IMR-90 (cell line): ENCODE measurements at regions not wholly inside any gene's neighbourhood (a gene's known extent, or its start where the extent isn't known, plus 50 kb on each side); places are given as distances from the start of the nearest gene placed in this dataset.

Source experiments
- ATAC-seq: fragments of 200-7000 bp; cut with Tn5 transposase; 2 replicates; pipeline ENCODE4 v1.9.1; 2020; ENCODE audit warnings: low read depth, mild to moderate bottlenecking, moderate library complexity
- BruUV-seq: library from RNA; stranded (reverse); fragments of 400-500 nt; replicated peaks from 2 replicates; lab custom pipeline; 2021; lab: Mats Ljungman, UMichigan
- CTCF ChIA-PET: fragments of 300-600 bp; formaldehyde crosslinking; extraction: SDS; loops from one replicate; lab custom pipeline; 2021; ENCODE audit warnings: antibody characterized with exemption; lab: Yijun Ruan, JAX
- POLR2A ChIA-PET: fragments of 300-600 bp; sonication (Branson Sonifier 250); formaldehyde crosslinking; loops from one replicate; lab custom pipeline; 2022; ENCODE audit warnings: antibody characterized with exemption; ENCODE audit not compliant: unreplicated experiment; lab: Charles Lee
- DNase-seq: peaks from one replicate; pipeline ENCODE4 v3.0.0; 2013
- H2AFZ ChIP-seq: replicated peaks from 2 replicates; pipeline ENCODE3; 2013; ENCODE audit warnings: low read length, mild to moderate bottlenecking; ENCODE audit not compliant: poor library complexity
- H2AK5ac ChIP-seq: 2 replicates; pipeline ENCODE4 v1.6.1; 2013; ENCODE audit warnings: low read depth, low read length, inconsistent platforms
- H2AK9ac ChIP-seq: replicated peaks from 2 replicates; pipeline ENCODE3; 2013; ENCODE audit warnings: mild to moderate bottlenecking, low read depth, low read length, moderate library complexity; ENCODE audit not compliant: poor library complexity
- H2BK120ac ChIP-seq: 2 replicates; pipeline ENCODE4 v1.6.1; 2013; ENCODE audit warnings: low read depth, low read length, inconsistent platforms
- H2BK15ac ChIP-seq: 3 replicates; pipeline ENCODE4 v1.6.1; 2013; ENCODE audit warnings: low read depth, low read length, inconsistent platforms
- H2BK20ac ChIP-seq: 2 replicates; pipeline ENCODE4 v1.6.1; 2013; ENCODE audit warnings: low read depth, mild to moderate bottlenecking, inconsistent platforms, low read length, moderate library complexity
- H2BK5ac ChIP-seq: 2 replicates; pipeline ENCODE4 v1.6.1; 2013; ENCODE audit warnings: mild to moderate bottlenecking, low read depth, low read length, inconsistent platforms; ENCODE audit not compliant: poor library complexity, severe bottlenecking
- H3K14ac ChIP-seq: replicated peaks from 2 replicates; pipeline ENCODE4 v1.6.1; 2013; ENCODE audit warnings: low read depth, low read length, inconsistent platforms
- H3K18ac ChIP-seq: 2 replicates; pipeline ENCODE4 v1.6.1; 2013; ENCODE audit warnings: low read depth, low read length, control low read depth
- H3K23ac ChIP-seq: 2 replicates; pipeline ENCODE4 v1.6.1; 2013; ENCODE audit warnings: low read depth, low read length, inconsistent platforms
- H3K27ac ChIP-seq: 2 replicates; pipeline ENCODE4 v1.5.1; 2013; ENCODE audit warnings: mild to moderate bottlenecking, control low read depth, low read length; ENCODE audit not compliant: insufficient read depth
- H3K27me3 ChIP-seq: 2 replicates; pipeline ENCODE4 v1.6.1; 2013; ENCODE audit warnings: low read length; ENCODE audit not compliant: control insufficient read depth, insufficient read depth
- H3K36me3 ChIP-seq: 2 replicates; pipeline ENCODE4 v1.6.1; 2013; ENCODE audit warnings: low read length, mixed read lengths; ENCODE audit not compliant: control insufficient read depth, insufficient read depth
- H3K4ac ChIP-seq: 2 replicates; pipeline ENCODE4 v1.6.1; 2013; ENCODE audit warnings: low read depth, low read length, inconsistent platforms
- H3K4me1 ChIP-seq: 2 replicates; pipeline ENCODE4 v1.6.1; 2013; ENCODE audit warnings: low read length, mixed read lengths; ENCODE audit not compliant: control insufficient read depth, insufficient read depth
- H3K4me2 ChIP-seq: 2 replicates; pipeline ENCODE4 v1.6.1; 2013; ENCODE audit warnings: low read depth, mild to moderate bottlenecking, control low read depth, low read length, moderate library complexity
- H3K4me3 ChIP-seq: 2 replicates; pipeline ENCODE4 v1.5.1; 2013; ENCODE audit warnings: low read depth, mild to moderate bottlenecking, control low read depth, low read length, moderate library complexity; ENCODE audit not compliant: insufficient read depth
- H3K56ac ChIP-seq: 2 replicates; pipeline ENCODE4 v1.6.1; 2013; ENCODE audit warnings: low read length, inconsistent platforms; ENCODE audit not compliant: insufficient read depth; ENCODE audit errors: extremely low read depth
- H3K79me1 ChIP-seq, 2 experiments: 2 replicates each; pipeline ENCODE4 v1.6.1; 2013; ENCODE audit warnings: low read length in 2 of 2, inconsistent platforms in 1 of 2, low read depth in 1 of 2
- H3K9ac ChIP-seq: 2 replicates; pipeline ENCODE4 v1.6.1; 2013; ENCODE audit warnings: low read depth, low read length, control low read depth
- H3K9me1 ChIP-seq: 2 replicates; pipeline ENCODE4 v1.6.1; 2013; ENCODE audit warnings: low read length, inconsistent platforms; ENCODE audit not compliant: insufficient read depth
- H3K9me3 ChIP-seq: 2 replicates; pipeline ENCODE4 v1.6.1; 2013; ENCODE audit warnings: low read length; ENCODE audit not compliant: control insufficient read depth, insufficient read depth
- H4K20me1 ChIP-seq: 2 replicates; pipeline ENCODE4 v1.6.1; 2013; ENCODE audit warnings: low read length, inconsistent platforms; ENCODE audit not compliant: insufficient read depth
- H4K5ac ChIP-seq: 2 replicates; pipeline ENCODE4 v1.6.1; 2013; ENCODE audit warnings: mild to moderate bottlenecking, low read depth, low read length, control low read depth
- H4K8ac ChIP-seq, 2 experiments: 2 replicates each; pipeline ENCODE4 v1.6.1; 2013; ENCODE audit warnings: low read depth in 2 of 2, low read length in 2 of 2, control low read depth in 1 of 2, inconsistent platforms in 1 of 2
- H4K91ac ChIP-seq: 2 replicates; pipeline ENCODE4 v1.6.1; 2013; ENCODE audit warnings: low read depth, low read length, inconsistent platforms; ENCODE audit not compliant: insufficient read depth
- CEBPB ChIP-seq: IDR thresholded peaks from 2 replicates; pipeline ENCODE4 v1.6.1; 2012; ENCODE audit warnings: low read depth, low read length, improper control_type of control experiment
- CTCF ChIP-seq: conservative IDR thresholded peaks from 2 replicates; pipeline ENCODE4 v1.5.1; 2012; ENCODE audit warnings: mild to moderate bottlenecking, low read depth, low read length, improper control_type of control experiment
- ELK1 ChIP-seq: fragments of 150-350 bp; IDR thresholded peaks from 2 replicates; pipeline ENCODE4 v1.6.1; 2016; ENCODE audit warnings: low read depth, mild to moderate bottlenecking, low read length, moderate library complexity, borderline replicate concordance
- FOS ChIP-seq: fragments of 150-350 bp; IDR thresholded peaks from 2 replicates; pipeline ENCODE4 v1.6.1; 2016; ENCODE audit warnings: low read depth, low read length
- MAFK ChIP-seq: IDR thresholded peaks from 2 replicates; pipeline ENCODE4 v1.6.1; 2012; ENCODE audit warnings: low read depth, low read length, improper control_type of control experiment
- MAZ ChIP-seq: IDR thresholded peaks from 2 replicates; pipeline ENCODE4 v1.6.1; 2012; ENCODE audit warnings: low read depth, mild to moderate bottlenecking, low read length, improper control_type of control experiment, moderate library complexity, borderline replicate concordance
- MXI1 ChIP-seq: IDR thresholded peaks from 2 replicates; pipeline ENCODE4 v1.6.1; 2012; ENCODE audit warnings: low read depth, mild to moderate bottlenecking, low read length, moderate library complexity, borderline replicate concordance
- NFE2L2 ChIP-seq: fragments of 150-350 bp; IDR thresholded peaks from 2 replicates; pipeline ENCODE4 v1.6.1; 2016; ENCODE audit warnings: low read depth, mild to moderate bottlenecking, low read length
- RAD21 ChIP-seq: IDR thresholded peaks from 2 replicates; pipeline ENCODE4 v1.6.1; 2012; ENCODE audit warnings: low read length, improper control_type of control experiment
- RCOR1 ChIP-seq: IDR thresholded peaks from 2 replicates; pipeline ENCODE4 v1.6.1; 2012; ENCODE audit warnings: mild to moderate bottlenecking, low read length, improper control_type of control experiment; ENCODE audit not compliant: insufficient replicate concordance
- SMC3 ChIP-seq: fragments of 150-350 bp; IDR thresholded peaks from 2 replicates; pipeline ENCODE4 v1.6.1; 2016; ENCODE audit warnings: low read depth, mild to moderate bottlenecking, antibody characterized with exemption, low read length, moderate library complexity
- WGBS, 2 experiments: methylation state at CpG; one replicate each; pipeline versions ENCODE4 v1.1.5 to v1.1.7; 2013; ENCODE audit warnings: missing lambda C conversion rate in 2 of 2; ENCODE audit not compliant: insufficient read length in 1 of 2; ENCODE audit errors: extremely low coverage in 2 of 2; 5-methylcytosine and 5-hydroxymethylcytosine counted together
- dilution Hi-C: fragments of 300-500 bp; cut with HindIII; formaldehyde crosslinking; loops from one replicate; pipeline ENCODE4 v1.14.3; 2018; ENCODE audit warnings: low sequenced_read_pairs; ENCODE audit not compliant: unreplicated experiment
- in situ Hi-C: fragments of 300-500 bp; cut with MboI; formaldehyde crosslinking; loops from 3 replicates; pipeline ENCODE4 v1.14.3; 2019; ENCODE audit warnings: low sequenced_read_pairs, inconsistent platforms, mixed read lengths
- intact Hi-C: fragments of 100-400 bp; cut with micrococcal nuclease; formaldehyde crosslinking; loops from 2 replicates; pipeline ENCODE4 v1.10.0; 2022
- TF ChIP-seq, protein P1 (sequence below): fragments of 150-350 bp; IDR thresholded peaks from 2 replicates; pipeline ENCODE4 v1.6.1; 2017; ENCODE audit warnings: mild to moderate bottlenecking, antibody characterized with exemption, low read length, low read depth

DNA sequence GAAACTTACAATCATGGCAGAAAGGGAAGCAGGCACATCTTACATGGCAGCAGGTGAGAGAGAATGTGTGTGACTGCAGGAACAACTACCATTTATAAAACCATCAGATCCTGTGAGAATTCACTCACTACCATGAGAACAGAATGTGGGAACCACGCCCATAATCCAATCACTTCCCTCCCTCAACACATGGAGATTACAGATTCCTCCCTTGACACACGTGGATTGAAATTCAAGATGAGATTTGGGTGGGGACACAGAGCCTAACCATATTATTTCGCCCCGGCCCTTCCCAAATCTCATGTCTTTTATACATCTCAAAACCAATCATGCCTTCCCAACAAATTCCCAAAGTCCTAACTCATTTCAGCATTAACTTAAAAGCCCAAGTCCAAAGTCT is 203.6 kb downstream of the C12orf75 start:
- intact Hi-C loops (no loop called here), dilution Hi-C loops (no loop called here), in situ Hi-C loops (no loop called here)
- DNase-seq (no peak), ATAC-seq (no peak)
- Histone ChIP-seq H3K27ac (no peak overlapping the region), H3K9ac (no peak overlapping the region), H3K79me1 (no peaks in the 10 kb centered on the region), H3K14ac (no peak overlapping the region), H3K9me1 (peaks cover 5% of the 10 kb centered on the region), H3K9me3 (peaks cover 7% of the 10 kb centered on the region), H3K18ac (no peak overlapping the region), H2AFZ (no peak overlapping the region), H3K4ac (no peak overlapping the region), H4K5ac (no peak overlapping the region), H3K4me2 (no peak overlapping the region), H3K23ac (no peak overlapping the region), H3K27me3 (peaks cover 4% of the 10 kb centered on the region; the same call in 1 of the 2 replicates), H4K8ac (no peak overlapping the region), H3K36me3 (no peaks in the 10 kb centered on the region), H2BK120ac (no peak overlapping the region), H2BK20ac (no peak overlapping the region), H2BK5ac (no peak overlapping the region), H3K56ac (no peak overlapping the region), H3K4me3 (no peak overlapping the region), H2AK9ac (no peak overlapping the region), H2AK5ac (no peak overlapping the region), H3K4me1 (peaks cover 8% of the 10 kb centered on the region), H4K20me1 (no peaks in the 10 kb centered on the region), H4K91ac (no peak overlapping the region), H2BK15ac (no peak overlapping the region)
- CTCF ChIA-PET = no interaction called here
- TF ChIP-seq MAZ (no peak), RAD21 (no peak), CEBPB (no peak), NFE2L2 (no peak), ELK1 (no peak), SMC3 (no peak), MAFK (no peak), CTCF (no peak), FOS (no peak), RCOR1 (no peak), MXI1 (no peak)
- TF ChIP-seq, protein P1, sequence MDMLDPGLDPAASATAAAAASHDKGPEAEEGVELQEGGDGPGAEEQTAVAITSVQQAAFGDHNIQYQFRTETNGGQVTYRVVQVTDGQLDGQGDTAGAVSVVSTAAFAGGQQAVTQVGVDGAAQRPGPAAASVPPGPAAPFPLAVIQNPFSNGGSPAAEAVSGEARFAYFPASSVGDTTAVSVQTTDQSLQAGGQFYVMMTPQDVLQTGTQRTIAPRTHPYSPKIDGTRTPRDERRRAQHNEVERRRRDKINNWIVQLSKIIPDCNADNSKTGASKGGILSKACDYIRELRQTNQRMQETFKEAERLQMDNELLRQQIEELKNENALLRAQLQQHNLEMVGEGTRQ = no peak
- POLR2A ChIA-PET = no interaction called here
- whole genome bisulfite sequencing, 2 experiments = no CpG with 5 or more reads among the region's 4 CpGs
- BruUV-seq = no TSS peak
